ENCODE measurements at regions not wholly inside any gene's neighbourhood (a gene's known extent, or its start where the extent isn't known, plus 50 kb on each side); places are given as distances from the start of the nearest gene placed in this dataset.
A peak's percentile ranks its signal among the peaks of the same experiment; 100 is the strongest.

DNA sequence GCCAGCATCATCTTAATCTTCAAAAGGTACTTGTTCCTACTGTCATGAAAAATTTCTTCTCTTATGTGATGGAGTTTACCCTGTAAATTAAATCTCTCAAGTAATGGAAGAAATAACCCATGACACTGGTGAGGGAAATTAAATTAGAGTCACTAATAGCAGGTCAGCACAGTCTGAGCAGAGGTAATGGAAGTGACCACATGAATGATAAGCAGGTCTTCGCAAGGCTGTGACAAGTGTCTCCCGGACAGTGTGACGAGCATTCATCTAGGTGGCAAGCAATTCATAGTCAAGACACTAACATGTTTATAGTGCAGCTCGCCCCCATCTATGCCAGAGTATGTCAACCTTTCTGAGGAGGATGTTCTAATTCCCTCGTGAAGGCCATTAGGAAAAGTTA, 249.2 kb downstream of the FRK start:
- H3K9me3 ChIP-seq (ENCODE audit: insufficient read depth, low read length), result no peaks in the 10 kb centered on the region
- no peaks in the 10 kb centered on the region for H3K4me1 ChIP-seq (ENCODE audit: insufficient read depth, insufficient read length)
- no peak for DNase-seq (ENCODE audit: low read depth, low spot score)
- H3K4me3 ChIP-seq (ENCODE audit: insufficient read length, low read depth), result no peak overlapping the region
- no peaks in the 10 kb centered on the region for H3K36me3 ChIP-seq (ENCODE audit: insufficient read depth, insufficient read length, low read length)
- TF ChIP-seq SUZ12 (IDR thresholded peaks at IDR 0.05; ENCODE audit: extremely low read depth, insufficient read depth, insufficient read length) (no peak), ZNF274 (IDR thresholded peaks at IDR 0.05; ENCODE audit: low read depth, low read length) (no peak), YY1 (IDR thresholded peaks at IDR 0.05; ENCODE audit: insufficient read depth, insufficient read length) (no peak)
- no peaks in the 10 kb centered on the region for H3K27me3 ChIP-seq (ENCODE audit: insufficient read depth, insufficient read length)
- H3K9ac ChIP-seq (ENCODE audit: insufficient read length, low read depth), result no peak overlapping the region

- H3K9ac ChIP-seq (ENCODE audit: insufficient read length, low read depth), result no peak overlapping the region
- H3K36me3 ChIP-seq (ENCODE audit: insufficient read depth, insufficient read length, low read length), result no peaks in the 10 kb centered on the region
Observed at GRCh38 chr6:115798229-115798628, 262.5 kb downstream of the FRK start.

GRCh38 chr6:115796829-115797228, 263.9 kb downstream of the FRK start:
- peak; percentile 49 for DNase-seq (ENCODE audit: low read depth, low spot score)
- Histone ChIP-seq H3K4me3 (ENCODE audit: insufficient read length, low read depth) (no peak overlapping the region), H3K9ac (ENCODE audit: insufficient read length, low read depth) (no peak overlapping the region), H3K36me3 (ENCODE audit: insufficient read depth, insufficient read length, low read length) (no peaks in the 10 kb centered on the region), H3K27me3 (ENCODE audit: insufficient read depth, insufficient read length) (no peaks in the 10 kb centered on the region), H3K4me1 (ENCODE audit: insufficient read depth, insufficient read length) (no peaks in the 10 kb centered on the region), H3K9me3 (ENCODE audit: insufficient read depth, low read length) (no peaks in the 10 kb centered on the region)
- TF ChIP-seq ZNF274 (IDR thresholded peaks at IDR 0.05; ENCODE audit: low read depth, low read length), result no peak

More at GRCh38 chr6:115798229-115798628, 262.5 kb downstream of the FRK start:
- no peak overlapping the region for H3K4me3 ChIP-seq (ENCODE audit: insufficient read length, low read depth)
- no peaks in the 10 kb centered on the region for H3K4me1 ChIP-seq (ENCODE audit: insufficient read depth, insufficient read length)
- TF ChIP-seq ZNF274 (IDR thresholded peaks at IDR 0.05; ENCODE audit: low read depth, low read length), result no peak
- no peak for TF ChIP-seq SUZ12 (IDR thresholded peaks at IDR 0.05; ENCODE audit: extremely low read depth, insufficient read depth, insufficient read length)
- TF ChIP-seq YY1 (IDR thresholded peaks at IDR 0.05; ENCODE audit: insufficient read depth, insufficient read length), result no peak
- H3K9me3 ChIP-seq (ENCODE audit: insufficient read depth, low read length), result no peaks in the 10 kb centered on the region
- no peak for DNase-seq (ENCODE audit: low read depth, low spot score)
- no peaks in the 10 kb centered on the region for H3K27me3 ChIP-seq (ENCODE audit: insufficient read depth, insufficient read length)

DNA sequence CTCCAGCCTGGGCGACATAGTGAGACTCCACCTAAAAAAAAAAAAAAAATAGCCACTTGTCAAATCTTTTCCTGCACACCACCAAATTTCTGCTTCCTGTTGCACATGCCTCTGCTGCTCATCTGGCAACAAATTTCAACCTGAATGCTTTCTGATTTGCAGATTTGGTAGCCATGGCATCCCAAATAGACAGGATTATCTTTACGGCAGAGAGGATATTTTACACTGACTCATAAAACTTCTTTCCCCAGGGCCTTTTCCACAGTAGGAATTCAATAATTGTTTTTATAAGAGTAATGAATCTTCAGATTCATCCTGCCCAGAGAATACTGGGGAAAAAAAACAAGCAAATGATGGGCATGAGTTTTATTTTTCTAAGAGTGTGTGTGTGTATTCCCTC, 264.6 kb downstream of the FRK start:
- H3K36me3 ChIP-seq (ENCODE audit: insufficient read depth, insufficient read length, low read length), result no peaks in the 10 kb centered on the region
- DNase-seq (ENCODE audit: low read depth, low spot score), result no peak
- no peaks in the 10 kb centered on the region for H3K27me3 ChIP-seq (ENCODE audit: insufficient read depth, insufficient read length)
- H3K4me3 ChIP-seq (ENCODE audit: insufficient read length, low read depth), result no peak overlapping the region
- TF ChIP-seq SUZ12 (IDR thresholded peaks at IDR 0.05; ENCODE audit: extremely low read depth, insufficient read depth, insufficient read length), result no peak
- no peak for TF ChIP-seq ZNF274 (IDR thresholded peaks at IDR 0.05; ENCODE audit: low read depth, low read length)
- TF ChIP-seq YY1 (IDR thresholded peaks at IDR 0.05; ENCODE audit: insufficient read depth, insufficient read length), result no peak
- no peaks in the 10 kb centered on the region for H3K9me3 ChIP-seq (ENCODE audit: insufficient read depth, low read length)
- no peak overlapping the region for H3K9ac ChIP-seq (ENCODE audit: insufficient read length, low read depth)
- no peaks in the 10 kb centered on the region for H3K4me1 ChIP-seq (ENCODE audit: insufficient read depth, insufficient read length)

GRCh38 chr6:115783402-115784061, 277.2 kb downstream of the FRK start:
- TF ChIP-seq SUZ12 (IDR thresholded peaks at IDR 0.05; ENCODE audit: extremely low read depth, insufficient read depth, insufficient read length), result no peak
- TF ChIP-seq YY1 (IDR thresholded peaks at IDR 0.05; ENCODE audit: insufficient read depth, insufficient read length), result no peak
- TF ChIP-seq ZNF274 (IDR thresholded peaks at IDR 0.05; ENCODE audit: low read depth, low read length), result no peak
- DNase-seq (ENCODE audit: low read depth, low spot score), result no peak
- Histone ChIP-seq H3K36me3 (ENCODE audit: insufficient read depth, insufficient read length, low read length) (no peaks in the 10 kb centered on the region), H3K9ac (ENCODE audit: insufficient read length, low read depth) (no peak overlapping the region), H3K4me1 (ENCODE audit: insufficient read depth, insufficient read length) (no peaks in the 10 kb centered on the region), H3K27me3 (ENCODE audit: insufficient read depth, insufficient read length) (no peaks in the 10 kb centered on the region), H3K4me3 (ENCODE audit: insufficient read length, low read depth) (no peak overlapping the region), H3K9me3 (ENCODE audit: insufficient read depth, low read length) (no peaks in the 10 kb centered on the region)

- Histone ChIP-seq H3K27me3 (ENCODE audit: insufficient read depth, insufficient read length) (no peaks in the 10 kb centered on the region), H3K4me3 (ENCODE audit: insufficient read length, low read depth) (no peak overlapping the region), H3K36me3 (ENCODE audit: insufficient read depth, insufficient read length, low read length) (no peaks in the 10 kb centered on the region), H3K4me1 (ENCODE audit: insufficient read depth, insufficient read length) (no peaks in the 10 kb centered on the region), H3K9me3 (ENCODE audit: insufficient read depth, low read length) (no peaks in the 10 kb centered on the region), H3K9ac (ENCODE audit: insufficient read length, low read depth) (no peak overlapping the region)
- no peak for TF ChIP-seq SUZ12 (IDR thresholded peaks at IDR 0.05; ENCODE audit: extremely low read depth, insufficient read depth, insufficient read length)
- TF ChIP-seq YY1 (IDR thresholded peaks at IDR 0.05; ENCODE audit: insufficient read depth, insufficient read length), result no peak
- no peak for TF ChIP-seq ZNF274 (IDR thresholded peaks at IDR 0.05; ENCODE audit: low read depth, low read length)
- no peak for DNase-seq (ENCODE audit: low read depth, low spot score)
Observed at GRCh38 chr6:115782612-115783011, 278.1 kb downstream of the FRK start.

GRCh38 chr6:115773741-115774140, 286.9 kb downstream of the FRK start:
- no peaks in the 10 kb centered on the region for H3K9me3 ChIP-seq (ENCODE audit: insufficient read depth, low read length)
- no peaks in the 10 kb centered on the region for H3K4me1 ChIP-seq (ENCODE audit: insufficient read depth, insufficient read length)
- H3K27me3 ChIP-seq (ENCODE audit: insufficient read depth, insufficient read length), result no peaks in the 10 kb centered on the region
- TF ChIP-seq YY1 (IDR thresholded peaks at IDR 0.05; ENCODE audit: insufficient read depth, insufficient read length) (no peak), ZNF274 (IDR thresholded peaks at IDR 0.05; ENCODE audit: low read depth, low read length) (no peak), SUZ12 (IDR thresholded peaks at IDR 0.05; ENCODE audit: extremely low read depth, insufficient read depth, insufficient read length) (no peak)
- no peaks in the 10 kb centered on the region for H3K36me3 ChIP-seq (ENCODE audit: insufficient read depth, insufficient read length, low read length)
- H3K4me3 ChIP-seq (ENCODE audit: insufficient read length, low read depth), result no peak overlapping the region
- H3K9ac ChIP-seq (ENCODE audit: insufficient read length, low read depth), result no peak overlapping the region
- DNase-seq (ENCODE audit: low read depth, low spot score), result no peak
